ENCODE measurements at regions not wholly inside any gene's neighbourhood (a gene's known extent, or its start where the extent isn't known, plus 50 kb on each side); places are given as distances from the start of the nearest gene placed in this dataset.

DNA sequence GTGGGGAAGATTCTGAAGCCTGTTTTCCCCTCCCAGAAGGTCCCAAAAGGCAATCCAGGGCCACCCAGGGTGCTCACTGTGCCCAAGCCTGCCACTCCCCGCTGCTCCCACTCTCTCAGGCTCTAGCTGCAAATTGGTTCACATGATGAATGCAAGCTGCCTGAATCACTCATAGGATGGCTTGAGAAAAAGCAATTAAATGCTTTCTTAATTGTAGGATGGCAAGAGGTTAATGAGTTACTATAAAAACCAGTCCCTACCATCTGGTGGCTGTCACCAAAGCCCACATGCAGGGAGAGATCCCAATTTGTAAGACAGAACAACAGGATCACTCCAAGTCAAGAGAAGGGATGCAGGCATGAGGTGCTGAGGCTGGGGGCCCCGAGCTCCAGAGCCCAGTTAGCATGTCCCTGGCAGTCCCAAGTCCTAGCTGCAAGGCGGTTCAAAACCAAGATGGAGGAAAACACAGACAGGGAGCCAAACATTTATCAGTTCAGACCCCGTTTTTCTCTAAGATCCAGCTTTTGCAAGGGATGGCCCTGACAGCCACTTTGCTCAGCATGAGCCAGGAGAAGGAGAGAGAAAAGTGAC lies 207.1 kb downstream of the UACA start:
- no peak for DNase-seq
- WGBS, 4 donors: 84 to 89% (median 85%) methylated on average over 4 of the region's 4 CpGs
- TF ChIP-seq POLR2A (IDR thresholded peaks at IDR 0.05): no peak
- peaks cover 0 to 19% (median 6%) of the 10 kb centered on the region in 12 donors for H3K4me1 ChIP-seq
- H3K36me3 ChIP-seq: no peaks in the 10 kb centered on the region
- H3K9me3 ChIP-seq: no peaks in the 10 kb centered on the region
- intact Hi-C loops (cut with DNase I): no loop called here
- H3K4me3 ChIP-seq: no peak overlapping the region
- H3K27me3 ChIP-seq: peaks cover 0 to 3% (median 0%) of the 10 kb centered on the region in 9 donors
- H3K27ac ChIP-seq: no peak overlapping the region
- no peak for ATAC-seq

DNA sequence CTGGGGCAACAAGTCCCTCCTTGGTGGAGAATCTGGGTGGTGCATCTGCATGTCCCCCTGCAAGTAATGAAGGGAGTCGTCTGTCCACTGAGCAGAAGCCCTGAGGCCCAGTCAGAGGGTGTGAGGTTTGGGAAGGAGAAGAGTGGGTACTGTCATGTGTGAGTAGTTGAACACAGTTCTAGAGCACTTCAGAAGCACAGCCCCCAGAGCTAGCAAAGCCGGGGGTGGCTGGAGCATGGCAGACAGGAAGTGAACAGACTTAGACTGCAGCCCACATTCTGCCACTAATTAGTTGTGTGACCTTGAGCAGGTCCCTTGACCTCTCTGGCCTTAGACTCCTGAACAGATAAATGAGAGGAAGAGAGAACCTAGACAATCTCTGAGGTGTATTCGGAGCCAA lies 207.6 kb downstream of the UACA start:
- intact Hi-C loops (cut with DNase I): no loop called here
- H3K36me3 ChIP-seq: no peaks in the 10 kb centered on the region
- 70 to 82% (median 78%) methylated on average over 3 of the region's 3 CpGs for WGBS, 4 donors
- TF ChIP-seq, protein P1, sequence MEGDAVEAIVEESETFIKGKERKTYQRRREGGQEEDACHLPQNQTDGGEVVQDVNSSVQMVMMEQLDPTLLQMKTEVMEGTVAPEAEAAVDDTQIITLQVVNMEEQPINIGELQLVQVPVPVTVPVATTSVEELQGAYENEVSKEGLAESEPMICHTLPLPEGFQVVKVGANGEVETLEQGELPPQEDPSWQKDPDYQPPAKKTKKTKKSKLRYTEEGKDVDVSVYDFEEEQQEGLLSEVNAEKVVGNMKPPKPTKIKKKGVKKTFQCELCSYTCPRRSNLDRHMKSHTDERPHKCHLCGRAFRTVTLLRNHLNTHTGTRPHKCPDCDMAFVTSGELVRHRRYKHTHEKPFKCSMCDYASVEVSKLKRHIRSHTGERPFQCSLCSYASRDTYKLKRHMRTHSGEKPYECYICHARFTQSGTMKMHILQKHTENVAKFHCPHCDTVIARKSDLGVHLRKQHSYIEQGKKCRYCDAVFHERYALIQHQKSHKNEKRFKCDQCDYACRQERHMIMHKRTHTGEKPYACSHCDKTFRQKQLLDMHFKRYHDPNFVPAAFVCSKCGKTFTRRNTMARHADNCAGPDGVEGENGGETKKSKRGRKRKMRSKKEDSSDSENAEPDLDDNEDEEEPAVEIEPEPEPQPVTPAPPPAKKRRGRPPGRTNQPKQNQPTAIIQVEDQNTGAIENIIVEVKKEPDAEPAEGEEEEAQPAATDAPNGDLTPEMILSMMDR (IDR thresholded peaks at IDR 0.05): no peak
- no peak for TF ChIP-seq POLR2A (IDR thresholded peaks at IDR 0.05)
- no peak for ATAC-seq
- H3K27ac ChIP-seq: no peak overlapping the region
- no peak for DNase-seq
- H3K9me3 ChIP-seq: no peaks in the 10 kb centered on the region
- H3K4me3 ChIP-seq: no peak overlapping the region
- H3K4me1 ChIP-seq: peaks cover 0 to 19% (median 6%) of the 10 kb centered on the region in 12 donors
- H3K27me3 ChIP-seq: peaks cover 0 to 3% (median 0%) of the 10 kb centered on the region in 9 donors

DNA sequence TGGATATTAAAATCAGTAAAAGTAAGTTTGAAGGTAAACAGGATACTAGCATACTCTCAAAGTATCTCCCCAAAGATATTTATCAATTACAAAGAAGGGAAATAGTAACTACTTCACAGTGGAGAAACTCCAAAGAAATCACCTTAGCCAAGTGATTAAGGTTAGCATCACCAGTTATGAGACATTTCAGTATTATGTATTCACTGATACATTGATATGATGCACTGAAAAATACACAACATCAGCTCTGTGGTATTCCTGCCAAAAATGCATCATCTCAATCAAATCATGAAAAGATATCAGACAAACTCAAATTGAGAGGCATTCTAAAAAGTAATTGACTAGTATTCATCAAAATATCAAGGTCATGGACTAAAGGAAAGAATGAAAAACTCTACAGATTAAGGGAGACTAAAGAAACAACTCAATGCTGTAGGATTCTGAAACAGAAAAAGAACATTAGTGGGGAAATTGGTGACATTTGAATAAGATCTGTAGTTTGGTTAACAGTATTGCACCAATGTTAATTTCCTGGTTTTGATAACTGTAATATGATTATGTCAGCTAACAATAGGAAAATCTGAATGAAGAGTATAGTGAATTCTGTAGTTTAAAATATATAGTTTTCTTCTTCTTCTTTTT lies 215.4 kb downstream of the UACA start:
- H3K4me3 ChIP-seq: no peak overlapping the region
- no peak for TF ChIP-seq POLR2A (IDR thresholded peaks at IDR 0.05)
- TF ChIP-seq, protein P1 (IDR thresholded peaks at IDR 0.05): no peak
- H3K9me3 ChIP-seq: no peaks in the 10 kb centered on the region
- no peaks in the 10 kb centered on the region for H3K36me3 ChIP-seq
- no peaks in the 10 kb centered on the region for H3K4me1 ChIP-seq
- ATAC-seq: no peak
- H3K27ac ChIP-seq: no peak overlapping the region
- no peak for DNase-seq
- intact Hi-C loops (cut with DNase I): no loop called here
- H3K27me3 ChIP-seq: no peaks in the 10 kb centered on the region

DNA sequence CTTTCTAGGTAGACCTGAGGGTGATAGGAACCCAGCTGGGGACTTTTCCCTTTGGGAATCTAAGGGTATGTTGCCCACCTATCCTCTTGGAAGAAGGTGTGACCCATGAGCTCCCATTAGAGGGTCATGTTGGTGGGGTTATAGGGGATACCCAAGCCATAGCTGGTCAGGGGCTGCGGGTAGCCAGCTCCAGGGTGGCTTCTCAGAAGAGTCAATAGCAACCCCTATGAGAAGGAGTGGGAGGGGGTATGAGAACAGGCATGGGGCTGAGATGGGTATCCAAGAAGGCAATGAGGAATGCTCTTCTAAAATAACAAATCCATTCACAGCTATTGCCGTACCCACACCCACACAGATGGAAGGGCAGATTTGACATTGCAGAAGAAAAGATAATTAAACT lies 217.8 kb downstream of the UACA start:
- no peak for DNase-seq
- H3K27me3 ChIP-seq: peaks cover 0 to 13% (median 0%) of the 10 kb centered on the region in 9 donors
- intact Hi-C loops (cut with DNase I): no loop called here

More for the DNA sequence above, 217.8 kb downstream of the UACA start:
- H3K4me1 ChIP-seq: no peaks in the 10 kb centered on the region
- 98 to 99% (median 99%) methylated on average over 2 of the region's 2 CpGs for WGBS, 4 donors
- H3K9me3 ChIP-seq: no peaks in the 10 kb centered on the region
- TF ChIP-seq, protein P1 (IDR thresholded peaks at IDR 0.05): no peak
- no peak for TF ChIP-seq POLR2A (IDR thresholded peaks at IDR 0.05)
- H3K36me3 ChIP-seq: no peaks in the 10 kb centered on the region
- H3K27ac ChIP-seq: no peak overlapping the region
- ATAC-seq: no peak
- H3K4me3 ChIP-seq: no peak overlapping the region

Measured in heart left ventricle (tissue), 16 donors.